ENCODE measurements at regions not wholly inside any gene's neighbourhood (a gene's known extent, or its start where the extent isn't known, plus 50 kb on each side); places are given as distances from the start of the nearest gene placed in this dataset.

- Mint-ChIP-seq H3K36me3 (ENCODE audit: low read depth, unreplicated experiment) (no peaks in the 10 kb centered on the region), H3K27ac (ENCODE audit: unreplicated experiment) (no peak overlapping the region), H3K27me3 (ENCODE audit: unreplicated experiment) (peaks cover under 1% of the 10 kb centered on the region), H3K4me1 (ENCODE audit: unreplicated experiment) (no peaks in the 10 kb centered on the region), H3K4me3 (ENCODE audit: unreplicated experiment) (no peak overlapping the region), H3K9me3 (ENCODE audit: unreplicated experiment) (no peaks in the 10 kb centered on the region)
- TF ChIP-seq, protein P1, sequence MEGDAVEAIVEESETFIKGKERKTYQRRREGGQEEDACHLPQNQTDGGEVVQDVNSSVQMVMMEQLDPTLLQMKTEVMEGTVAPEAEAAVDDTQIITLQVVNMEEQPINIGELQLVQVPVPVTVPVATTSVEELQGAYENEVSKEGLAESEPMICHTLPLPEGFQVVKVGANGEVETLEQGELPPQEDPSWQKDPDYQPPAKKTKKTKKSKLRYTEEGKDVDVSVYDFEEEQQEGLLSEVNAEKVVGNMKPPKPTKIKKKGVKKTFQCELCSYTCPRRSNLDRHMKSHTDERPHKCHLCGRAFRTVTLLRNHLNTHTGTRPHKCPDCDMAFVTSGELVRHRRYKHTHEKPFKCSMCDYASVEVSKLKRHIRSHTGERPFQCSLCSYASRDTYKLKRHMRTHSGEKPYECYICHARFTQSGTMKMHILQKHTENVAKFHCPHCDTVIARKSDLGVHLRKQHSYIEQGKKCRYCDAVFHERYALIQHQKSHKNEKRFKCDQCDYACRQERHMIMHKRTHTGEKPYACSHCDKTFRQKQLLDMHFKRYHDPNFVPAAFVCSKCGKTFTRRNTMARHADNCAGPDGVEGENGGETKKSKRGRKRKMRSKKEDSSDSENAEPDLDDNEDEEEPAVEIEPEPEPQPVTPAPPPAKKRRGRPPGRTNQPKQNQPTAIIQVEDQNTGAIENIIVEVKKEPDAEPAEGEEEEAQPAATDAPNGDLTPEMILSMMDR (IDR thresholded peaks at IDR 0.05; ENCODE audit: unreplicated experiment) = no peak
- DNase-seq (ENCODE audit: low spot score) = no peak
These were observed 317.1 kb upstream of the KLF6 start for GRCh38 chr10:4101918-4102654.

DNA sequence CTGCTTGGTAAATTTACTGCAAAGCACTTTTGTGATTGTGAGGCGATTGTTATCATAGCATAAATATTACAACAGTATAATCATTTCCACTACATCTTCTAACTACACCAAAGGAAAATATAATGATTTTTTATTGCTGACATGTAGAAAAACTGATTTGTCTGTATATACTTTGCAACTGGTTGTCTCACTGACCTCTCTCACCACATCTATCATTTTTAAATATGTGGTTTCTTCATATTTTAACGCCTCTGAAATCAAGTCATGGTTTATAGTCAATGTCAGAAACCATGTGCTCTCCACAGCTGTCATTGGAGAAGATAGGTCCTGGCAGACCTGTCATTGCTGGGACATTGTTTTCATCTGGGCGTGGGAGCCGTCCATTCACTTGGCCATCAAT is 315.4 kb upstream of the KLF6 start:
- no peaks in the 10 kb centered on the region for H3K27me3 Mint-ChIP-seq (ENCODE audit: unreplicated experiment)
- no peak overlapping the region for H3K27ac Mint-ChIP-seq (ENCODE audit: unreplicated experiment)
- no peaks in the 10 kb centered on the region for H3K9me3 Mint-ChIP-seq (ENCODE audit: unreplicated experiment)
- H3K4me1 Mint-ChIP-seq (ENCODE audit: unreplicated experiment) = no peaks in the 10 kb centered on the region
- H3K36me3 Mint-ChIP-seq (ENCODE audit: low read depth, unreplicated experiment) = no peaks in the 10 kb centered on the region
- TF ChIP-seq, protein P1 (IDR thresholded peaks at IDR 0.05; ENCODE audit: unreplicated experiment) = no peak
- no peak for DNase-seq (ENCODE audit: low spot score)
- H3K4me3 Mint-ChIP-seq (ENCODE audit: unreplicated experiment) = no peak overlapping the region

DNA sequence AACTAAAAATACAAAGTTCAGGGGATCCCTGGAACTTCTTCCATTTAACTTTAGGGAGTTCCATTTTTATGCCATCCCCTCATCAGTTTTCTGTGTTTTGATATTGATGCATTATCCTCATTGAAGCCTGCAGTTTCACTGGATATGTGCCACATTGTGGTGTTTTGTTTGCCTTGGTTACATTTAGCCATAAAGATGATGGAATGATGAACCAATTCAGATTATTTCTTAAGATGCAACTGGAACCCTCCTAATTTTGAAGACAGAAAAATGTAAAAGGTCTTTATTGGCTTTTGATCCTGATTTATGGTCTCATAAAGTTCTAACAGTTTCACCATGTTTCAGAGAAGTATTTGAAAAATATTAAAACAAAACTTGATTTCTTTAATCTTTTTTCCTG is 314.2 kb upstream of the KLF6 start:
- no peaks in the 10 kb centered on the region for H3K4me1 Mint-ChIP-seq (ENCODE audit: unreplicated experiment)
- H3K4me3 Mint-ChIP-seq (ENCODE audit: unreplicated experiment) = no peak overlapping the region
- H3K36me3 Mint-ChIP-seq (ENCODE audit: low read depth, unreplicated experiment) = no peaks in the 10 kb centered on the region
- no peaks in the 10 kb centered on the region for H3K9me3 Mint-ChIP-seq (ENCODE audit: unreplicated experiment)
- TF ChIP-seq, protein P1 (IDR thresholded peaks at IDR 0.05; ENCODE audit: unreplicated experiment) = no peak
- DNase-seq (ENCODE audit: low spot score) = no peak
- no peak overlapping the region for H3K27ac Mint-ChIP-seq (ENCODE audit: unreplicated experiment)
- no peaks in the 10 kb centered on the region for H3K27me3 Mint-ChIP-seq (ENCODE audit: unreplicated experiment)

DNA sequence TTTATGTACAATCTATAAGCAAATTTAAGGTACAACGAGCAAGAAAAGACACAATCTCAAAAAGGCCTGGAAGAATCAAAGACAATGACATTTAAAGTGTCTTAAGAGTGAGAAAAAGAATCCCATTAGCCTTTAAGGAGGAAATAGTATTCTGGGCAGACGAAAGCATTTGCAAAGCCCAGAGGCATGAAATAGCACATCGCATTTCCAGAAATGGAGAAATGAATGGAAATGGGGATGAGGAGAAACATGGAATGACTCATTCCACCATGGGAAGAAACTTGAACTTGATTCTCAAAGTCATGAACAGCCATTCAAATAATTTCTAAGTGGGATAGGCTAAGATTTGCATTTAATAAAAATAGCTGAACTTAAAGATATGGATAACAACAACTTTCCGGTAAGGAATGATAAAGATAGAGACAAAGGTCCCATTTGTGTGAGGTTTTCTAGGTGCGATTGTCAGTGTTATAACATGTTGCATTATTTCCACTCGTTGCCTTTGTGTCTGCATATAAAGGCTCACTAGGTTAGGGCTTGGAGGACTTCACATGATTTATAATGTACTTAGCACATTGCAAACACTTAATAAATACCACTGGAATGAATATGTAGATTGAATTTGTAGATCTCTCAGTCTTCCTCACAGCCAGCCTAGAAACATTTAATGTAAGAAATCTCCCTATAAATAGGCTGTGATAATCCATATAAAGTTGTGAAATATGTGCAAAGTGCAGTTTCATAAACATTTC is 310.3 kb upstream of the KLF6 start:
- H3K4me3 Mint-ChIP-seq (ENCODE audit: unreplicated experiment) = no peak overlapping the region
- DNase-seq (ENCODE audit: low spot score) = no peak
- no peaks in the 10 kb centered on the region for H3K27me3 Mint-ChIP-seq (ENCODE audit: unreplicated experiment)
- TF ChIP-seq, protein P1 (IDR thresholded peaks at IDR 0.05; ENCODE audit: unreplicated experiment) = no peak
- H3K36me3 Mint-ChIP-seq (ENCODE audit: low read depth, unreplicated experiment) = no peaks in the 10 kb centered on the region
- no peaks in the 10 kb centered on the region for H3K9me3 Mint-ChIP-seq (ENCODE audit: unreplicated experiment)
- H3K4me1 Mint-ChIP-seq (ENCODE audit: unreplicated experiment) = no peaks in the 10 kb centered on the region
- H3K27ac Mint-ChIP-seq (ENCODE audit: unreplicated experiment) = no peak overlapping the region

DNA sequence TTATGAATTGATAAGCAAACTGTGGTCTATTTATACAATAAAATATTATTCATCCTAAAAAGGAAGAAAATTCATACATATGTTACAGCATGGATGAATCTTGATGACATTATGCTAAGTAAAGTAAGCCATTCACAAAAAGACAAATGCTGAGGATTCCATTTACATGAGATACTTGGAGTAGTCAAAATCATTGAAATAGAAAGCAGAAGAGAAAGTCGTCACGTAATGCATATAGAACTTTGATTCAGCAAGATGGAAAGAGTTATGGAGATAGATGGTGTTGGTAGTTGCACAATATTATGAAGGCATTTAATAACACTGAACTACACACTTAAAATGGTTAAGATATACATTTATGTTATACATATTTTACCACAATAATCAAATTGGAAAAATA is 309.7 kb upstream of the KLF6 start:
- Mint-ChIP-seq H3K4me1 (ENCODE audit: unreplicated experiment) (no peaks in the 10 kb centered on the region), H3K9me3 (ENCODE audit: unreplicated experiment) (no peaks in the 10 kb centered on the region), H3K27me3 (ENCODE audit: unreplicated experiment) (no peaks in the 10 kb centered on the region), H3K4me3 (ENCODE audit: unreplicated experiment) (no peak overlapping the region), H3K27ac (ENCODE audit: unreplicated experiment) (no peak overlapping the region), H3K36me3 (ENCODE audit: low read depth, unreplicated experiment) (no peaks in the 10 kb centered on the region)
- no peak for DNase-seq (ENCODE audit: low spot score)
- TF ChIP-seq, protein P1 (IDR thresholded peaks at IDR 0.05; ENCODE audit: unreplicated experiment) = no peak

Data from endothelial cell (in vitro differentiated cells).